ENCODE measurements at regions not wholly inside any gene's neighbourhood (a gene's known extent, or its start where the extent isn't known, plus 50 kb on each side); places are given as distances from the start of the nearest gene placed in this dataset.

DNA sequence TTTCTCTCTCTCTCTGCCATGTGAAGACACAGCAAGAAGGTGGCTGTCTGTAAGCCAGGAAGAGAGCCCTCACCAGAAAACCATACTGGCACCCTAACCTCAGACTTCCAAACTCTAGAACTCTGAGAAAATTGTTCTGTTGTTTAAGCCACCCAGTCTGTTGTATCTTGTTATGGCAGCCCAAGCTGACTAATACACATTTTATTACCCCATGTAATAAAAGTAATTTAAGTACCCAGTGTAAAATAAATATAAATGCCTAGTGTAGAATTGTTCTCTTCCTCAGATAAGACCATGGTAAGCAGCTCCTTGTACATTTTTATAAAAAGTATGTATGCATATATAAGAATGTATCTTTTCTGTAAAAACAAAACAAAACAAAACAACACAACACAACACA lies 119.7 kb downstream of the DTL start:
- Histone ChIP-seq H3K4me1 (no peaks in the 10 kb centered on the region), H3K9me3 (no peaks in the 10 kb centered on the region), H3K36me3 (no peaks in the 10 kb centered on the region), H3K27me3 (no peaks in the 10 kb centered on the region), H3K4me3 (ENCODE audit: low read depth, low read length) (no peak overlapping the region)
- TF ChIP-seq, protein P1, sequence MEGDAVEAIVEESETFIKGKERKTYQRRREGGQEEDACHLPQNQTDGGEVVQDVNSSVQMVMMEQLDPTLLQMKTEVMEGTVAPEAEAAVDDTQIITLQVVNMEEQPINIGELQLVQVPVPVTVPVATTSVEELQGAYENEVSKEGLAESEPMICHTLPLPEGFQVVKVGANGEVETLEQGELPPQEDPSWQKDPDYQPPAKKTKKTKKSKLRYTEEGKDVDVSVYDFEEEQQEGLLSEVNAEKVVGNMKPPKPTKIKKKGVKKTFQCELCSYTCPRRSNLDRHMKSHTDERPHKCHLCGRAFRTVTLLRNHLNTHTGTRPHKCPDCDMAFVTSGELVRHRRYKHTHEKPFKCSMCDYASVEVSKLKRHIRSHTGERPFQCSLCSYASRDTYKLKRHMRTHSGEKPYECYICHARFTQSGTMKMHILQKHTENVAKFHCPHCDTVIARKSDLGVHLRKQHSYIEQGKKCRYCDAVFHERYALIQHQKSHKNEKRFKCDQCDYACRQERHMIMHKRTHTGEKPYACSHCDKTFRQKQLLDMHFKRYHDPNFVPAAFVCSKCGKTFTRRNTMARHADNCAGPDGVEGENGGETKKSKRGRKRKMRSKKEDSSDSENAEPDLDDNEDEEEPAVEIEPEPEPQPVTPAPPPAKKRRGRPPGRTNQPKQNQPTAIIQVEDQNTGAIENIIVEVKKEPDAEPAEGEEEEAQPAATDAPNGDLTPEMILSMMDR (IDR thresholded peaks at IDR 0.05; ENCODE audit: low read depth, low read length) = no peak
- no peak for DNase-seq

DNA sequence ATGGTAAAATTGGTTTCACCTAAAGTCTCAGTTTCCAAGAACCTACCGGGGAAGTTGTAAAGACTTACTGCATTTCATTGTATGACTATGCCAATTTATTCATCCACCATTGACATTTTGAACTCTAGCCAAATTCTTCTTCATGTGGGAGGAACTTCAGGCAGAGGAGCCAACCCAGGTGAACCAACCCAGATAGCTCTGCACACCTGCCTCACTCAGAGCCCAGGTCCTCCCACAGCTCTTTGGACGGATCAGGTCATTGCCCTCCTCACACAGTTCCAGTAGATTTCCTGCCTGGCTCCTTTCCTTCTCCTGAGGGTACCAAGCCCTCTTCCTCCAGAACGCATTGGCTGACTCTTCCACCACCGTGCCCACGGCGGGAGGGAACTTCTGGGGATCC lies 121.7 kb downstream of the DTL start:
- Histone ChIP-seq H3K36me3 (no peaks in the 10 kb centered on the region), H3K4me3 (ENCODE audit: low read depth, low read length) (no peak overlapping the region), H3K9me3 (no peaks in the 10 kb centered on the region), H3K4me1 (no peaks in the 10 kb centered on the region), H3K27me3 (no peaks in the 10 kb centered on the region)
- DNase-seq = no peak
- TF ChIP-seq, protein P1 (IDR thresholded peaks at IDR 0.05; ENCODE audit: low read depth, low read length) = no peak

GRCh38 chr1:212158912-212159796 lies 123.6 kb downstream of the DTL start:
- no peak for DNase-seq
- H3K27me3 ChIP-seq = no peaks in the 10 kb centered on the region

GRCh38 chr1:212161231-212161781 lies 123.9 kb upstream of the PPP2R5A start:
- no peak for DNase-seq

More at GRCh38 chr1:212158912-212159796, 123.6 kb downstream of the DTL start:
- no peaks in the 10 kb centered on the region for H3K4me1 ChIP-seq
- TF ChIP-seq, protein P1 (IDR thresholded peaks at IDR 0.05; ENCODE audit: low read depth, low read length) = no peak
- no peaks in the 10 kb centered on the region for H3K9me3 ChIP-seq
- no peak overlapping the region for H3K4me3 ChIP-seq (ENCODE audit: low read depth, low read length)
- no peaks in the 10 kb centered on the region for H3K36me3 ChIP-seq

DNA sequence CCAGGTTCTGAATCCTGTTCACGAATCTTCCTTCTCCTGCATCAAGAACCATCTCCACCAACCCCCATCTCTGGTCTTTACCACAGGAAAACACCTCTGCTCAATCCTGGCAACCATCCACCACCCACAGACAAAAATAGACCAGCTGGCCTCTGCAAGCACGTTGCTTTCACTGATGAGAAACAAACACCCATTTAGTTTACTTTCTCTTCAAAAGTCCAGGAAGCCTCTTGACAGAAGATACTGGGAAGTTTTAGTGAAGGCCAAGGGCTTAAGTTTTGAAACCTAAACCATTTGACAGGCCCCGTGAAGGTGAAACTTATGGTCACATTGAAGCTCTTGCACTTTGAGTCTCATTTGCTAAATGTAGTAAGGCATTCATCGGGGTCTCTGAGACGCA lies 122.6 kb upstream of the PPP2R5A start:
- peaks cover 10% of the 10 kb centered on the region for H3K4me1 ChIP-seq
- H3K36me3 ChIP-seq = no peaks in the 10 kb centered on the region
- no peak overlapping the region for H3K4me3 ChIP-seq (ENCODE audit: low read depth, low read length)
- DNase-seq = no peak
- H3K27me3 ChIP-seq = no peaks in the 10 kb centered on the region
- H3K9me3 ChIP-seq = no peaks in the 10 kb centered on the region
- TF ChIP-seq, protein P1 (IDR thresholded peaks at IDR 0.05; ENCODE audit: low read depth, low read length) = no peak

More at GRCh38 chr1:212161231-212161781, 123.9 kb upstream of the PPP2R5A start:
- Histone ChIP-seq H3K9me3 (no peaks in the 10 kb centered on the region), H3K4me3 (ENCODE audit: low read depth, low read length) (no peak overlapping the region), H3K36me3 (no peaks in the 10 kb centered on the region), H3K4me1 (peaks cover 3% of the 10 kb centered on the region; the same call in 1 of the 2 replicates), H3K27me3 (no peaks in the 10 kb centered on the region)
- TF ChIP-seq, protein P1 (IDR thresholded peaks at IDR 0.05; ENCODE audit: low read depth, low read length) = no peak

Data from BE2C (cell line).